Testis (tissue), 2 donors: ENCODE measurements at regions not wholly inside any gene's neighbourhood (a gene's known extent, or its start where the extent isn't known, plus 50 kb on each side); places are given as distances from the start of the nearest gene placed in this dataset.

Experiments
- CTCF ChIP-seq, 3 experiments: fragments of 450-650 bp in 2 of 3; fragments of 200-600 bp in 1 of 3; sonication (generic) in 1 of 3; IDR thresholded peaks; one replicate each; pipeline ENCODE4 v1.5.1; 2016 to 2019; ENCODE audit warnings: antibody characterized with exemption in 3 of 3, mild to moderate bottlenecking in 2 of 3, moderate library complexity in 1 of 3
- POLR2A ChIP-seq: fragments of 450-650 bp; IDR thresholded peaks from one replicate; pipeline ENCODE4 v1.6.1; 2017; ENCODE audit warnings: antibody characterized with exemption, mild to moderate bottlenecking, moderate library complexity

GRCh38 chr6:120392941-120393340 is 941.3 kb downstream of the TBC1D32 start:
- TF ChIP-seq CTCF (IDR thresholded peaks at IDR 0.05) (no peak), POLR2A (no peak)
